ENCODE measurements at regions not wholly inside any gene's neighbourhood (a gene's known extent, or its start where the extent isn't known, plus 50 kb on each side); places are given as distances from the start of the nearest gene placed in this dataset.

GRCh38 chr18:53819671-53820070 lies 404.8 kb downstream of the MBD2 start:
- no peak for TF ChIP-seq POLR2A (IDR thresholded peaks at IDR 0.05; ENCODE audit: low read length)
- no peak for TF ChIP-seq GATA1 (IDR thresholded peaks at IDR 0.05; ENCODE audit: low read depth, low read length)
